Peyer's patch (tissue), 4 donors: ENCODE measurements at regions not wholly inside any gene's neighbourhood (a gene's known extent, or its start where the extent isn't known, plus 50 kb on each side); places are given as distances from the start of the nearest gene placed in this dataset.

Experiments
- CTCF ChIP-seq, 6 experiments: fragments of 450-650 bp in 4 of 6; fragments of 200-600 bp in 2 of 6; sonication (generic) in 1 of 6; IDR thresholded peaks; one replicate each; pipeline ENCODE4 v1.5.1; 2017 to 2019; ENCODE audit warnings: antibody characterized with exemption in 6 of 6, mild to moderate bottlenecking in 3 of 6, moderate library complexity in 1 of 6
- POLR2A ChIP-seq, 2 donors: fragments of 450-650 bp; IDR thresholded peaks; one replicate each; pipeline ENCODE4 v1.5.1; 2017; ENCODE audit warnings: antibody characterized with exemption in 2 of 2, mild to moderate bottlenecking in 2 of 2, moderate library complexity in 2 of 2

GRCh38 chr7:35492451-35493175 is 202.3 kb downstream of the HERPUD2 start:
- TF ChIP-seq CTCF (IDR thresholded peaks at IDR 0.05) (no peak), POLR2A (IDR thresholded peaks at IDR 0.05) (no peak)
